ENCODE measurements at regions not wholly inside any gene's neighbourhood (a gene's known extent, or its start where the extent isn't known, plus 50 kb on each side); places are given as distances from the start of the nearest gene placed in this dataset.
"Not testable (repeated sequence)": the region's sequence is repeated elsewhere in the genome, so short reads cannot be mapped to it uniquely, and the experiment has no call there.

DNA sequence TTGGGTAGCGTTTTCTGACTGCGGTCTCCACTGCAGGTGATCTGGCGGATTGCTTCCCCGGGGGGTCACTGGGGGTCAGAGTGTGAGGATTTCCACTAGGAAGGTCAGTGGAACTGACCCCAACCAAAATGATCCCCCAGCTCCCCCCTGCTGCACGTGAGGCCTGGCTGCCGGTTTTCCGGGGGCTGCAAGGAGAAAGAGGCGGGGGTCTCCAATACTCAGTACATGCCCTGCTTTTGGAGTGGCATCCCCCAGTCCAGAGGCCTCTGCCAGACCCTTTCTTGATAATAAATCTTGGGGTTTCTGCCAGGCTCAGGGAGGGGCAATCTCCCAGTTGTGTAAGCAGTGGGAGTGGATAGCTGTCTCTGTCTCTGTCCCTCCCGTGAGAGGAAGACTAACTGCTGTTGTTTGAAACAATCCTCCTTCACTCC lies 71.5 kb upstream of the RTL6 start:
- Histone ChIP-seq H3K27me3 (ENCODE audit: insufficient read depth) (no peaks in the 10 kb centered on the region), H3K4me2 (no peak overlapping the region), H4K20me1 (ENCODE audit: insufficient read depth) (no peaks in the 10 kb centered on the region), H3K4me3 (ENCODE audit: low read depth in 2 of 2, low read length in 1 of 2) (no peak overlapping the region), H3K79me2 (ENCODE audit: insufficient read depth) (no peaks in the 10 kb centered on the region), H3K4me1 (ENCODE audit: control insufficient read depth in 1 of 2, insufficient read depth in 2 of 2, low read depth in 1 of 2, low read length in 1 of 2) (peaks cover 0 to 3% of the 10 kb centered on the region in 2 experiments; a peak in 1 of 4 replicates), H3K9ac (no peak overlapping the region), H3K9me2 (no peaks in the 10 kb centered on the region), H3K9me3 (0 out of 2 replicates have a peak, but pooled peaks cover 4% of the 10 kb centered on the region), H3K27ac (ENCODE audit: low read depth in 2 of 2, low read length in 1 of 2) (no peak overlapping the region), H3F3A (replicated peaks; ENCODE audit: insufficient read depth) (no peaks in the 10 kb centered on the region), H3K36me3 (replicated peaks in 1 of 2; ENCODE audit: control insufficient read depth in 1 of 2, insufficient read depth in 2 of 2, low read length in 1 of 2) (no peaks in the 10 kb centered on the region), H2AFZ (ENCODE audit: low read depth) (no peak overlapping the region)
- no peak for TF ChIP-seq MXI1 (IDR thresholded peaks at IDR 0.05; ENCODE audit: low read depth, low read length)
- TF ChIP-seq ZBTB33 (IDR thresholded peaks at IDR 0.05; ENCODE audit: borderline replicate concordance, low read depth), result no peak
- no peak for TF ChIP-seq GABPA (IDR thresholded peaks at IDR 0.05; ENCODE audit: low read depth)
- no peak for TF ChIP-seq MEF2A (IDR thresholded peaks at IDR 0.05; ENCODE audit: borderline replicate concordance, low read depth)
- no peak for TF ChIP-seq YY1 (IDR thresholded peaks at IDR 0.05; ENCODE audit: low read depth)
- TF ChIP-seq RCOR1 (IDR thresholded peaks at IDR 0.05; ENCODE audit: low read length), result no peak
- no peak for TF ChIP-seq TAF1 (IDR thresholded peaks at IDR 0.05; ENCODE audit: borderline replicate concordance, low read depth, low read length)
- TF ChIP-seq USF1 (IDR thresholded peaks at IDR 0.05; ENCODE audit: borderline replicate concordance, low read depth), result no peak
- TF ChIP-seq IRF3 (IDR thresholded peaks at IDR 0.05; ENCODE audit: low read depth, low read length), result no peak
- TF ChIP-seq TEAD4 (IDR thresholded peaks at IDR 0.05; ENCODE audit: borderline replicate concordance, insufficient read depth), result no peak
- no peak for TF ChIP-seq SMC3 (IDR thresholded peaks at IDR 0.05; ENCODE audit: low read depth, low read length)
- DNase-seq, result no peak
- POLR2A ChIA-PET, result no interaction called here
- 55% methylated on average over 7 of the region's 9 CpGs for WGBS (ENCODE audit: low lambda C conversion rate)
- CTCF ChIA-PET, result interaction anchor here (0.9 to 1.7 kb wide), 2 partner anchors 488 to 576 kb away, joined by 3 to 5 read pairs; no protein-coding TSS in a partner anchor

GRCh38 chr22:44567846-44568493 lies 69.9 kb upstream of the RTL6 start:
- H3K9me2 ChIP-seq, result no peaks in the 10 kb centered on the region
- no peak overlapping the region for H2AFZ ChIP-seq (ENCODE audit: low read depth)
- H3K27ac ChIP-seq (ENCODE audit: low read depth in 2 of 2, low read length in 1 of 2), result no peak overlapping the region
- 55% methylated on average over 6 of the region's 8 CpGs for WGBS (ENCODE audit: low lambda C conversion rate)
- H3K9ac ChIP-seq, result no peak overlapping the region
- no peak overlapping the region for H3K4me3 ChIP-seq (ENCODE audit: low read depth in 2 of 2, low read length in 1 of 2)
- no peak for DNase-seq
- no peaks in the 10 kb centered on the region for H3K4me1 ChIP-seq (ENCODE audit: control insufficient read depth in 1 of 2, insufficient read depth in 2 of 2, low read depth in 1 of 2, low read length in 1 of 2)
- ChIA-PET CTCF (interaction anchor here (0.7 to 1.9 kb wide), 7 partner anchors 11 to 575 kb away, joined by 3 to 11 read pairs (median 3); no protein-coding TSS in a partner anchor), POLR2A (no interaction called here)
- no peaks in the 10 kb centered on the region for H3K27me3 ChIP-seq (ENCODE audit: insufficient read depth)
- H3K36me3 ChIP-seq (replicated peaks in 1 of 2; ENCODE audit: control insufficient read depth in 1 of 2, insufficient read depth in 2 of 2, low read length in 1 of 2), result no peaks in the 10 kb centered on the region
- H3K9me3 ChIP-seq, result peaks cover 13% of the 10 kb centered on the region; the same call in 1 of the 2 replicates
- no peaks in the 10 kb centered on the region for H4K20me1 ChIP-seq (ENCODE audit: insufficient read depth)
- no peaks in the 10 kb centered on the region for H3K79me2 ChIP-seq (ENCODE audit: insufficient read depth)
- H3F3A ChIP-seq (replicated peaks; ENCODE audit: insufficient read depth), result no peaks in the 10 kb centered on the region
- TF ChIP-seq TAF1 (IDR thresholded peaks at IDR 0.05; ENCODE audit: borderline replicate concordance, low read depth, low read length) (no peak), SMC3 (IDR thresholded peaks at IDR 0.05; ENCODE audit: low read depth, low read length) (peak; percentile 49), RAD21 (IDR thresholded peaks at IDR 0.05; ENCODE audit: low read length) (peak; percentile 48)
- TF ChIP-seq, protein P1, sequence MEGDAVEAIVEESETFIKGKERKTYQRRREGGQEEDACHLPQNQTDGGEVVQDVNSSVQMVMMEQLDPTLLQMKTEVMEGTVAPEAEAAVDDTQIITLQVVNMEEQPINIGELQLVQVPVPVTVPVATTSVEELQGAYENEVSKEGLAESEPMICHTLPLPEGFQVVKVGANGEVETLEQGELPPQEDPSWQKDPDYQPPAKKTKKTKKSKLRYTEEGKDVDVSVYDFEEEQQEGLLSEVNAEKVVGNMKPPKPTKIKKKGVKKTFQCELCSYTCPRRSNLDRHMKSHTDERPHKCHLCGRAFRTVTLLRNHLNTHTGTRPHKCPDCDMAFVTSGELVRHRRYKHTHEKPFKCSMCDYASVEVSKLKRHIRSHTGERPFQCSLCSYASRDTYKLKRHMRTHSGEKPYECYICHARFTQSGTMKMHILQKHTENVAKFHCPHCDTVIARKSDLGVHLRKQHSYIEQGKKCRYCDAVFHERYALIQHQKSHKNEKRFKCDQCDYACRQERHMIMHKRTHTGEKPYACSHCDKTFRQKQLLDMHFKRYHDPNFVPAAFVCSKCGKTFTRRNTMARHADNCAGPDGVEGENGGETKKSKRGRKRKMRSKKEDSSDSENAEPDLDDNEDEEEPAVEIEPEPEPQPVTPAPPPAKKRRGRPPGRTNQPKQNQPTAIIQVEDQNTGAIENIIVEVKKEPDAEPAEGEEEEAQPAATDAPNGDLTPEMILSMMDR (IDR thresholded peaks at IDR 0.05), result peak; percentile 53
- H3K4me2 ChIP-seq, result no peak overlapping the region

DNA sequence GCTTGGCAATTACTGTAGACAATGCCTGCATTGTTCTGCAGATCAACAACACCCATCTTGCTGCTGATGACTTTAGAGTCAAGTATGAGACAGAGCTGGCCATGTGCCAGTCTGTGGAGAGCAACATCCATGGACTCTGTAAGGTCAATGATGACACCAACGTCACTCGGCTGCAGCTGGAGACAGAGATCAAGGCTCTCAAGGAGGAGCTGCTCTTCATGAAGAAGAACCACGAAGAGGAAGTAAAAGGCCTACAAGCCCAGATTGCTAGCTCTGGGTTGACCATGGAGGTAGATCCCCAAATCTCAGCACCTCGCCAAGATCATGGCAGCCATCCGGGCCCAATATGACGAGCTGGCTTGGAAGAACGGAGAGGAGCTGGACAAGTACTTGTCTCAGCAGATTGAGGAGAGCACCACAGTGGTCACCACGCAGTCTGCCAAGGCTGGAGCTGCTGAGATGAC lies 69.4 kb upstream of the RTL6 start:
- 72% methylated on average over 7 of the region's 8 CpGs for WGBS (ENCODE audit: low lambda C conversion rate)
- H3K9ac ChIP-seq; H3K4me2 ChIP-seq; H4K20me1 ChIP-seq (ENCODE audit: insufficient read depth); POLR2A ChIA-PET; H2AFZ ChIP-seq (ENCODE audit: low read depth); H3K36me3 ChIP-seq (replicated peaks in 1 of 2; ENCODE audit: control insufficient read depth in 1 of 2, insufficient read depth in 2 of 2, low read length in 1 of 2); H3K4me3 ChIP-seq (ENCODE audit: low read depth in 2 of 2, low read length in 1 of 2); DNase-seq; H3K27me3 ChIP-seq (ENCODE audit: insufficient read depth); H3K4me1 ChIP-seq (ENCODE audit: control insufficient read depth in 1 of 2, insufficient read depth in 2 of 2, low read depth in 1 of 2, low read length in 1 of 2); H3K27ac ChIP-seq (ENCODE audit: low read depth in 2 of 2, low read length in 1 of 2); H3K9me2 ChIP-seq; H3F3A ChIP-seq (replicated peaks; ENCODE audit: insufficient read depth); H3K79me2 ChIP-seq (ENCODE audit: insufficient read depth): not testable (repeated sequence)
- CTCF ChIA-PET, result interaction anchor here (0.7 to 1.9 kb wide), 7 partner anchors 10 to 574 kb away, joined by 3 to 11 read pairs (median 3); no protein-coding TSS in a partner anchor
- peaks cover 13% of the 10 kb centered on the region; the same call in 1 of the 2 replicates for H3K9me3 ChIP-seq
